HG02588 (cell line): ENCODE measurements at regions not wholly inside any gene's neighbourhood (a gene's known extent, or its start where the extent isn't known, plus 50 kb on each side); places are given as distances from the start of the nearest gene placed in this dataset.
"Not testable (repeated sequence)": the region's sequence is repeated elsewhere in the genome, so short reads cannot be mapped to it uniquely, and the experiment has no call there.

ENCODE experiments used
- ATAC-seq: cut with Tn5 transposase; IDR thresholded peaks from one replicate; pipeline ENCODE4 v1.9.1; 2021; ENCODE audit warnings: mild to moderate bottlenecking, moderate library complexity; ENCODE audit not compliant: unreplicated experiment

- ATAC-seq: no peak
Measured at GRCh38 chr14:43479596-43480195, 1027.4 kb downstream of the FSCB start.

- no peak for ATAC-seq
Measured at GRCh38 chr14:43476822-43477221, 1030.3 kb downstream of the FSCB start.

GRCh38 chr14:43475757-43476156, 1031.3 kb downstream of the FSCB start:
- ATAC-seq: no peak

GRCh38 chr14:43471595-43471994, 1035.5 kb downstream of the FSCB start:
- no peak for ATAC-seq

GRCh38 chr14:43464968-43465367, 1042.1 kb downstream of the FSCB start:
- ATAC-seq: no peak

- ATAC-seq: no peak
Measured at GRCh38 chr14:43449291-43449690, 1057.8 kb downstream of the FSCB start.

GRCh38 chr14:43438056-43438455, 1069.0 kb downstream of the FSCB start:
- no peak for ATAC-seq

- ATAC-seq: no peak
Measured at GRCh38 chr14:43418324-43418723, 1088.8 kb downstream of the FSCB start.

GRCh38 chr14:43413084-43413483, 1094.0 kb downstream of the FSCB start:
- no peak for ATAC-seq

GRCh38 chr14:43411841-43412240, 1095.2 kb downstream of the FSCB start:
- no peak for ATAC-seq

GRCh38 chr14:43410631-43411030, 1096.5 kb downstream of the FSCB start:
- no peak for ATAC-seq

- no peak for ATAC-seq
Measured at GRCh38 chr14:43408472-43408871, 1098.6 kb downstream of the FSCB start.

- ATAC-seq: no peak
Measured at GRCh38 chr14:43407706-43408105, 1099.4 kb downstream of the FSCB start.

- ATAC-seq: no peak
Measured at GRCh38 chr14:43406931-43407330, 1100.2 kb downstream of the FSCB start.

- no peak for ATAC-seq
Measured at GRCh38 chr14:43399289-43399688, 1107.8 kb downstream of the FSCB start.

- not testable (repeated sequence) for ATAC-seq
Measured at GRCh38 chr14:43370565-43370896, 1136.6 kb downstream of the FSCB start.

GRCh38 chr14:43369710-43370564, 1137.1 kb downstream of the FSCB start:
- ATAC-seq: no peak

GRCh38 chr14:43362586-43362985, 1144.5 kb downstream of the FSCB start:
- ATAC-seq: no peak

GRCh38 chr14:43361751-43362150, 1145.3 kb downstream of the FSCB start:
- no peak for ATAC-seq

GRCh38 chr14:43360239-43360638, 1146.8 kb downstream of the FSCB start:
- ATAC-seq: no peak

- ATAC-seq: no peak
Measured at GRCh38 chr14:43359317-43359716, 1147.8 kb downstream of the FSCB start.

GRCh38 chr14:43356979-43357545, 1150.0 kb downstream of the FSCB start:
- no peak for ATAC-seq
